LNCaP clone FGC (cell line): ENCODE measurements at regions not wholly inside any gene's neighbourhood (a gene's known extent, or its start where the extent isn't known, plus 50 kb on each side); places are given as distances from the start of the nearest gene placed in this dataset.

Source experiments
- DNase-seq: peaks from one replicate; pipeline ENCODE4 v3.0.0-alpha.2; 2011; ENCODE audit warnings: low read depth
- H3K4me3 ChIP-seq: 2 replicates; pipeline ENCODE4 v1.5.1; 2011; ENCODE audit warnings: mild to moderate bottlenecking, low read depth, low read length, control low read depth
- TF ChIP-seq, protein P1 (sequence below): IDR thresholded peaks from 2 replicates; pipeline ENCODE4 v1.5.1; 2012; ENCODE audit warnings: mild to moderate bottlenecking; ENCODE audit not compliant: control insufficient read depth, insufficient read depth; ENCODE audit errors: extremely low read depth

DNA sequence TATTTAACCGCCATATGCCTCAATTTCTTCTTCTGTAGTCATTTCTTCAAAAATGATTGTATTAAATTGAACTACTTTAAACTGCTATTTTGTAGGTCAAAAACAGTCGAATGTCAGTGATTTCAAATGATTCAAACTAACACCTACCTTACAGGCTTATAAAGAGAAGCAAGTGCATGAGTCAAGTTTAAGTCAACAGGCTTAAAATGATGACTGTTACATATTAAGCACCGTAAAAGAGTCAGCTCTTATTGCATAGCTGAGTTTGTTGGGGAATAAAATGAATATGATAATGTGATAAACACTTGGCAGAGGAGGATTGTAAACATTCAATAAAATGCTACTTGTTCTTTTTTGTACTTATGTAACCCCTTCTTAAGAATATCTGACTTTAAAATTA, 90.1 kb upstream of the ANKRD1 start:
- peak; percentile 15 for DNase-seq
- no peak overlapping the region for H3K4me3 ChIP-seq
- TF ChIP-seq, protein P1, sequence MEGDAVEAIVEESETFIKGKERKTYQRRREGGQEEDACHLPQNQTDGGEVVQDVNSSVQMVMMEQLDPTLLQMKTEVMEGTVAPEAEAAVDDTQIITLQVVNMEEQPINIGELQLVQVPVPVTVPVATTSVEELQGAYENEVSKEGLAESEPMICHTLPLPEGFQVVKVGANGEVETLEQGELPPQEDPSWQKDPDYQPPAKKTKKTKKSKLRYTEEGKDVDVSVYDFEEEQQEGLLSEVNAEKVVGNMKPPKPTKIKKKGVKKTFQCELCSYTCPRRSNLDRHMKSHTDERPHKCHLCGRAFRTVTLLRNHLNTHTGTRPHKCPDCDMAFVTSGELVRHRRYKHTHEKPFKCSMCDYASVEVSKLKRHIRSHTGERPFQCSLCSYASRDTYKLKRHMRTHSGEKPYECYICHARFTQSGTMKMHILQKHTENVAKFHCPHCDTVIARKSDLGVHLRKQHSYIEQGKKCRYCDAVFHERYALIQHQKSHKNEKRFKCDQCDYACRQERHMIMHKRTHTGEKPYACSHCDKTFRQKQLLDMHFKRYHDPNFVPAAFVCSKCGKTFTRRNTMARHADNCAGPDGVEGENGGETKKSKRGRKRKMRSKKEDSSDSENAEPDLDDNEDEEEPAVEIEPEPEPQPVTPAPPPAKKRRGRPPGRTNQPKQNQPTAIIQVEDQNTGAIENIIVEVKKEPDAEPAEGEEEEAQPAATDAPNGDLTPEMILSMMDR = no peak

GRCh38 chr10:91012502-91012901, 91.6 kb upstream of the ANKRD1 start:
- TF ChIP-seq, protein P1 = no peak
- no peak for DNase-seq
- no peak overlapping the region for H3K4me3 ChIP-seq

DNA sequence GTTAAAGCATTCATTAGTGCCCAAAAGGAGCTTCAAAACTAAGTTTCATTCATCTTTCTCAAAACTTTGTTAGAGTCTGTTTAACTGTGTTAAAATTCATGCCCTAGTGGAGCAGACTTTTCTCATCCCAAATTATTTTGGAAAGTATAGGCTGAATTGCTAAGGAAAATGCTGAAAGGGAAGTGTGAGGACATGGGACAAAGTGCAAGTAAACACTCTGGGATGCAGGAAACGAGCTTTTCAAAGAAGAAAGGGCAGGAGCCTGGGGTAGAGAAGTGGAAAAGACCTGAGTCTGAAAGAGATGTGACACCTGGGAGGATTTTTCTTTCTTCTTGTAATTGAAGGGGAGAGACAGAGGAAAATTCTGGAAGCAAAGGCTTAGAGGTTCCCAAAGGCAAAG, 93.1 kb upstream of the ANKRD1 start:
- TF ChIP-seq, protein P1 = no peak
- DNase-seq = no peak
- H3K4me3 ChIP-seq = no peak overlapping the region

DNA sequence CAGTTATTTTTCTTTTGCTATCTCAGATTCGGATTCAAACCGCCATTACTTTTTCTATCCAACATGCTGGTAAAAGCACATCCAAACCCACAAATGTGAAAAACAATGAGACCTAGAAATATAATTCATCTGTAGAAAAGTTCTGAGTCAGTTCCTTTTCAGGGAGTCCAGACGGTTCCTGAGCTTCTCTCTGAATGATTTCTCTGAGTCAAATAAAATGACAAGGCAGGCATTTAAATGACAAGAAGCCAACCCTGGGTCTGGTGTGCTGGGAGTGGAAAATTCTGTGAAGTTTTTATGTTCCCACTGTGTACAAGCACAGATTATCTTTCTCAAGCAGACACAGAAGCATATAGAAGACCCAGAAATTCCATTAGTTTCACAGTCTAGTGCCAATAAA, 96.3 kb upstream of the ANKRD1 start:
- no peak for DNase-seq
- TF ChIP-seq, protein P1 = no peak
- no peak overlapping the region for H3K4me3 ChIP-seq

GRCh38 chr10:91021901-91022300, 101.0 kb upstream of the ANKRD1 start:
- TF ChIP-seq, protein P1 = no peak
- no peak overlapping the region for H3K4me3 ChIP-seq
- no peak for DNase-seq

DNA sequence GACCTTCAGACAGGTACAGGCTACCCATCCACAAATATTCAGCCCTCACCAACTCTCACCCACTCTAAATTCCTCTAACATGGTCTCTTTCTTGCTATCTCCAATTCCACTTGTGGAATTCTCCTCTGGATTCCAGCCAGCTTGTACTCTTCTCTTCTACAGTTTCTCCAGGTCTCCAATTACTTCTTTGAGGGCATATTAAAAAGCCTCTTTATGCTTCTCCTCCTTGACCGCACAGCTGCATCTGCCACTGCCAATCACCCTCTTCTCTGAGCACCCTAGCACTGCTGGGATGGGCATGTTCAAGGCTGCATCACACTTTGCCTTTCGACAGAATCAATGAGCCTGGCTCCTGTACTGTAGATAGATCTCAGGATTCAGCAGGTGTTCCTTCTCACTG, 101.5 kb upstream of the ANKRD1 start:
- H3K4me3 ChIP-seq = no peak overlapping the region
- TF ChIP-seq, protein P1 = no peak
- DNase-seq = no peak

DNA sequence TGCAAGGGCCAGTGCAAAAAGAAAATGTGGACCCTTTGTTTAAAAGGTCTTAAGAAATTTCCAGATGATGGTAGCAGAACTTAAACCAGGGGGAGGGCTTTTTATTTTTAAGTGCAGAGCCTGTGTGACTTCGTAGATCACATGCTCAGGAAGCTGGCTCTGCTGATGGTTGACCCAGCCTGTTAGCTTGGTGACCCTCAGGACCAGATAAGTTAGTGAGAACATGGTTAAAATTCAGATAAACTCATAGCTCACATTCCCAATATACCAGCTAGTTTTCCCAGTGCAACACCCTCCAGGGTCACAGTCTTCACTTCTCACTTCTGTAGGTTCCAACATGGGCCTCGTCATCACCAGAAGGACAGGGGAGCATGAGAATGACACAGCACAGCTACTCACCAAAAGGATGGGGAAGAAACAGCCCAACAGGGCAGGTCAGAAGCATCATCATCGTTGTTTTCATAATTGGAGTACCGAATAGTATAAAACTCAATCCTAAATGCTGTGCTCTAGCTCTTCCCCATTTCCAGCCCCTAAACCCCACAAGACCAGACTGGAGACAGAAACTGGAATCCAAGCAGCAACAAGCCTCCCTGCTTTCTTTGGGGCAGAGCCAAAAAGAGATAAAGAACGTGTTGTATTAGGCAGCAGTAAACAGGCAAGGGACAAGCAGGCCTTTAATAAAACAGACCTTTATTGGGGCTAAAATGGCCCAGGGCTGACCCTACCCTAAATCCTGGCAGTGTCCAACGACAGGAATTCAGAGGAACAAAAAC, 102.2 kb upstream of the ANKRD1 start:
- TF ChIP-seq, protein P1 = no peak
- peak; percentile 50 for DNase-seq
- H3K4me3 ChIP-seq = no peak overlapping the region
